Fibroblast of villous mesenchyme (primary cell): ENCODE measurements at regions not wholly inside any gene's neighbourhood (a gene's known extent, or its start where the extent isn't known, plus 50 kb on each side); places are given as distances from the start of the nearest gene placed in this dataset.

Source experiments
- DNase-seq: peaks from one replicate; pipeline ENCODE4 v3.0.0-alpha.2; 2010; ENCODE audit warnings: low read depth
- H3K4me3 ChIP-seq: 2 replicates; pipeline ENCODE4 v1.5.1; 2011; ENCODE audit warnings: low read depth, mild to moderate bottlenecking, low read length
- TF ChIP-seq, protein P1 (sequence below): IDR thresholded peaks from 2 replicates; pipeline ENCODE4 v1.5.1; 2012; ENCODE audit warnings: low read depth, mild to moderate bottlenecking, low read length; ENCODE audit not compliant: insufficient read depth

DNA sequence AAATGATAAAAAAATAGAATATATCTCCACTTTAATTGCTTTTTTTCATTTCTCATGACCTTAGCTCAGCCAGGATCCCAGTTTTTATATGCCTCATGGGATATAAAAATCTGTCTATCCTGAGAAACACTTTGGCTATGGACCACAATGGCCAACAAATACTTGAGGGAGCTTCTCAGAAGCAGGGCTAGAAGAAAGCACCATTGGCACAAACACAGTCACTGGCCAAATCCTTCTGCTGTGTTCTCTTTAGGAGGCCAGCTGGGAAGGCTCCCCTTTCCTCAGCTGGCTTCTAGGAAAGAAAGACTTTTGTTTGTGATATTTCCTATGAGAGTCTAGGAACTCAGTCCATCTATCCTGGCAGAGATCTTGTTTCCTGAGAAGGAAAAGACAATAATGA, 856.2 kb upstream of the GHITM start:
- H3K4me3 ChIP-seq = no peak overlapping the region
- no peak for DNase-seq
- TF ChIP-seq, protein P1, sequence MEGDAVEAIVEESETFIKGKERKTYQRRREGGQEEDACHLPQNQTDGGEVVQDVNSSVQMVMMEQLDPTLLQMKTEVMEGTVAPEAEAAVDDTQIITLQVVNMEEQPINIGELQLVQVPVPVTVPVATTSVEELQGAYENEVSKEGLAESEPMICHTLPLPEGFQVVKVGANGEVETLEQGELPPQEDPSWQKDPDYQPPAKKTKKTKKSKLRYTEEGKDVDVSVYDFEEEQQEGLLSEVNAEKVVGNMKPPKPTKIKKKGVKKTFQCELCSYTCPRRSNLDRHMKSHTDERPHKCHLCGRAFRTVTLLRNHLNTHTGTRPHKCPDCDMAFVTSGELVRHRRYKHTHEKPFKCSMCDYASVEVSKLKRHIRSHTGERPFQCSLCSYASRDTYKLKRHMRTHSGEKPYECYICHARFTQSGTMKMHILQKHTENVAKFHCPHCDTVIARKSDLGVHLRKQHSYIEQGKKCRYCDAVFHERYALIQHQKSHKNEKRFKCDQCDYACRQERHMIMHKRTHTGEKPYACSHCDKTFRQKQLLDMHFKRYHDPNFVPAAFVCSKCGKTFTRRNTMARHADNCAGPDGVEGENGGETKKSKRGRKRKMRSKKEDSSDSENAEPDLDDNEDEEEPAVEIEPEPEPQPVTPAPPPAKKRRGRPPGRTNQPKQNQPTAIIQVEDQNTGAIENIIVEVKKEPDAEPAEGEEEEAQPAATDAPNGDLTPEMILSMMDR = no peak

DNA sequence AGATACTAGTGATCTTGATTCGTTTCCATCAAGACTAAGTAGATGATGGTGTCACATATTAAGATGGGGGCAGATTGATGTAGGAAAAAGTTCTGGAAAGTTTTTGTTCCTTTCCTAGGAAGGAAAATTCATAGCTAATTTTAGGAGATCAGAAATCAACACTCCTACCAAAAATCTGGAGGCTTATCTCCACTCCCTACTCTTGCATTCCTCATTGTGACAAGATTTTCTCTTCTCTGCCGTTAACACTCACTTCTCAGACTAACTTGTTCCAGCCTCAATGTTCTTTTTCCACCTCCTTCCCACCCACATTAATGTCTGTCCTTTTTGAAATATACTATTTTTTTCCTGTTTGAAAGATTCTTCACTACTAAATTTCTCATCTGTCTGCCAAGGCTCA, 851.9 kb upstream of the GHITM start:
- DNase-seq = no peak
- TF ChIP-seq, protein P1 = no peak

DNA sequence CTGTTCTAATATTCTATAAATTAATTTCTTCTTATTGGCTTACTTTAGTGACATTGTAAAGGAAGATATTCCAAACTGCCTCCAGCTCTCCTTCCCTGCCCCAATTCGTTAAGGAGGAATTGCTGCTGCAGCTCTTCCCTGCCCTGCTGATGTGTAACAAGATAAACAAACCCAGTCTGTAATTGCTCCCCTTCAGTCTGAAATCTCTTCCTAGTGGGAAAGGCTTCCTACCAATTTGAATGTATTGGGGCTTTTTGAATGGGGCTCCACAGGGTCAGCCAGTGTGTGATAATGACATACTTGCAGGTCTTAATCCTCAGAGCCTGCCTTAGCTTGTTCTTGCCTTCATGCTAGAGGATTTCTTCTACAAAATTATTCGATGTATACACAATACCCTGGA, 849.9 kb upstream of the GHITM start:
- DNase-seq = no peak
- H3K4me3 ChIP-seq = no peak overlapping the region
- TF ChIP-seq, protein P1 = no peak

More for the DNA sequence above, 851.9 kb upstream of the GHITM start:
- no peak overlapping the region for H3K4me3 ChIP-seq

DNA sequence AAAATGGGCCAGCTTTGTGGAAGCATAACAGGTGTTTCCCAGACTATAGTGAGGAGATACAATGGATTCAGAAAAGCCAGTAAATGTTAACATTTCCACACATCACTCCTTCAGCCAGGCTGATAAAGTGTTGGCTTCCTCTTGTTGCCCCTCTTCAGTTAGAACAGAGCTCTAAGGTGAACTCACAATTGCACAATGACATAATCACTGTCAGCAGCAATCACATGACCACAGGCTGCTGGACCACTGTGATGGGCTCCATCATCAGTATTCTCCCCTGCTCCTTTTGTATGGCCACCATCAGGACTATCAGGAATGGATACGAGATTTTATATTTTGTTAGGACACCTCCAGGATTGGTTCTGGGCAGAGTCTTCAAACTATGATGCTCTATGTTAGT, 849.4 kb upstream of the GHITM start:
- DNase-seq = no peak
- no peak overlapping the region for H3K4me3 ChIP-seq
- TF ChIP-seq, protein P1 = no peak

DNA sequence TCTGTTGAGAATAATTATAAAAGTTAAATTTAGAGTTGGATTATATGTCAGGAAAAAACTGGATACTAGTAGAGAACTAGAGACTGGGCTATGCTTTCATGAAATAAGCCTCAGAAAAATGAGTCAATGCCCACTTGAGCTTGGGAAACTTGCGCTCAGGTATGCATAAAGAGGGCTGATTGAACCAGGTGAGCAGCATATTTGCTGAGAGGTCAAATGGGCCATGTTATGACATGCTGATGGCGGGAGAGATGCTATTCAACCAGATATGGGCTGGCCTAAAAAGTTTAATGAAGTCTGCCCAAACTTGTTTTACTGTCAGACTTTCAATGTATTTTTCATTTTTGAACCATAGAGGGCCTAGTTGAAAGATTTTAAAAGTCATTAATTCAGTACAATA, 837.6 kb upstream of the GHITM start:
- DNase-seq = no peak
- TF ChIP-seq, protein P1 = no peak
- H3K4me3 ChIP-seq = no peak overlapping the region

DNA sequence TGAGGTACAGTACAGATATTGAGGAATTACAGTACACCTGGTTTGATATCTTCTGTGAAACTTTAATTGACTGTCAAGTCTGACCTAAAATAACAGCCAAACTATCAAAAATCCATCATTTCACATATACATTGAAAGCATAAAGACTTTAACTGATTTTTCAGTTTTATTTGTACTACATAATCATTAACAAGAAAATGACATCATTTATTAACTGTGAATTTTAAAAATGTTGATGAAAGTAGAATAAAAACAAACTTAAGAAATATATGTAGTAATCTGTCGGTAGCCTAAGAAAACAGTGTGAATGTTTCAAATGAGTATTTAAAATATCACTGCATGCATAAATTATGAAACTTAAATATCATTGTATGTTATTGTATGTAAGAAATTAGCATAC, 836.7 kb upstream of the GHITM start:
- H3K4me3 ChIP-seq = no peak overlapping the region
- DNase-seq = no peak
- TF ChIP-seq, protein P1 = no peak

DNA sequence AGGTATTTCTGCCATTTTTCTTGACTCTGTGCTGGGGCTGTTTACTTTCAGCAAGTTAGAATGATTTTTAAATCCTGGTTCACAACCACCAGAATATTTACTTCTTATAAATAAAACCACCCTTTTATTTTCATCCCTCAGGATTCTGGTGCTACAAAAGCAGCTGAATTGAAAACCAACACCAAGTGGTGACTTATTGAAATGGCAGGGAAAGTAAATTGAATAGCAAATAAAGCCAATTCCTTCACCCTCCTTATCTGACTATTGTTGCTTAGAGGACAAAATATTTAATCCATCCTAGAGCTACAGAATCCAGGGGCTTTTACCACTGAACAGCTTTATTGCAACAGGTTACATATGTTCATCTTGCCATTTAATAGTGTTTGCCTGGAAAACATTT, 828.6 kb upstream of the GHITM start:
- TF ChIP-seq, protein P1 = no peak
- DNase-seq = no peak
- no peak overlapping the region for H3K4me3 ChIP-seq
